ENCODE measurements at regions not wholly inside any gene's neighbourhood (a gene's known extent, or its start where the extent isn't known, plus 50 kb on each side); places are given as distances from the start of the nearest gene placed in this dataset.

GRCh38 chr6:96465321-96465903 lies 56.2 kb upstream of the UFL1 start:
- no peaks in the 10 kb centered on the region for H3K36me3 ChIP-seq (ENCODE audit: control insufficient read depth in 2 of 4, insufficient read depth in 4 of 4, low read length in 3 of 4)
- DNase-seq (ENCODE audit: low read depth in 1 of 2, low spot score in 2 of 2) (no peak), FAIRE-seq (no peak)
- H2BK12ac ChIP-seq (ENCODE audit: low read depth, low read length) = no peak overlapping the region
- H4K20me1 ChIP-seq (replicated peaks in 1 of 2; ENCODE audit: control insufficient read depth in 1 of 2, insufficient read depth in 2 of 2, low read length in 2 of 2) = no peaks in the 10 kb centered on the region
- H2BK15ac ChIP-seq (ENCODE audit: low read length) = no peak overlapping the region
- no peak overlapping the region for H3K14ac ChIP-seq (ENCODE audit: insufficient read length)
- H4K91ac ChIP-seq (replicated peaks; ENCODE audit: insufficient read length, low read length) = no peak overlapping the region
- 85% methylated on average over 3 of the region's 3 CpGs; no CpG with 5 or more reads in 1 of the 2 experiments for WGBS, 2 experiments (ENCODE audit: extremely low coverage in 1 of 2, insufficient coverage in 1 of 2, insufficient read length in 1 of 2, insufficient replicate concordance in 2 of 2, low coverage in 1 of 2, low lambda C conversion rate in 2 of 2, missing lambda C conversion rate in 1 of 2)
- no peak overlapping the region for H3K27ac ChIP-seq (ENCODE audit: low read depth, low read length)
- no peak overlapping the region for H3K18ac ChIP-seq (ENCODE audit: extremely low read depth, low read length)
- no peak overlapping the region for H3K4me2 ChIP-seq (ENCODE audit: insufficient read depth in 1 of 2, low read depth in 2 of 2, low read length in 2 of 2)
- H3K4me1 ChIP-seq (replicated peaks in 1 of 4; ENCODE audit: control insufficient read depth in 3 of 4, insufficient read depth in 4 of 4, low read length in 3 of 4) = no peaks in the 10 kb centered on the region
- no peak overlapping the region for H2BK120ac ChIP-seq (replicated peaks; ENCODE audit: low read depth, low read length)
- no peaks in the 10 kb centered on the region for H3K79me2 ChIP-seq (ENCODE audit: control insufficient read depth in 1 of 2, insufficient read depth in 2 of 2, low read length in 2 of 2)
- no peak overlapping the region for H2BK5ac ChIP-seq (ENCODE audit: low read depth, low read length)
- H3K23me2 ChIP-seq (ENCODE audit: low read depth, low read length) = no peaks in the 10 kb centered on the region; the same call in 1 of the 2 replicates
- H2BK20ac ChIP-seq (ENCODE audit: low read length) = no peak overlapping the region
- no peak overlapping the region for H4K8ac ChIP-seq (ENCODE audit: extremely low read depth, insufficient read depth, low read length)
- H3K56ac ChIP-seq (replicated peaks; ENCODE audit: insufficient read length, low read depth, low read length) = no peak overlapping the region
- H2AFZ ChIP-seq (ENCODE audit: low read length) = no peak overlapping the region
- ChIA-PET POLR2A (ENCODE audit: partially characterized antibody) (no interaction called here), CTCF (ENCODE audit: partially characterized antibody) (interaction anchor here (0.8 kb wide), 1 partner anchor 8 kb away, joined by 3 read pairs; no protein-coding TSS in a partner anchor)
- no peaks in the 10 kb centered on the region for H3K79me1 ChIP-seq (ENCODE audit: low read depth, low read length)
- H3K9me3 ChIP-seq (ENCODE audit: insufficient read depth in 2 of 2, low read depth in 1 of 2, low read length in 1 of 2) = no peaks in the 10 kb centered on the region
- H3K27me3 ChIP-seq (replicated peaks in 1 of 4; ENCODE audit: control insufficient read depth in 3 of 4, extremely low read depth in 1 of 4, insufficient read depth in 3 of 4, low read length in 3 of 4) = no peaks in the 10 kb centered on the region
- no peak overlapping the region for H3K23ac ChIP-seq (ENCODE audit: insufficient read length)
- no peak overlapping the region for H3K9ac ChIP-seq (replicated peaks in 1 of 4; ENCODE audit: extremely low read depth in 1 of 4, low read depth in 3 of 4, low read length in 3 of 4)
- H3K4ac ChIP-seq (replicated peaks; ENCODE audit: insufficient read length, low read depth, low read length) = no peak overlapping the region
- no peak overlapping the region for H2AK5ac ChIP-seq (ENCODE audit: low read depth, low read length)
- 0 out of 4 replicates have a peak, but pooled peaks of 1 of the 2 experiments have one; percentile 11 for TF ChIP-seq RAD21 (IDR thresholded peaks at IDR 0.05 in 1 of 2, conservative IDR thresholded peaks at IDR 0.05 in 1 of 2; ENCODE audit: low read depth in 2 of 2, low read length in 2 of 2)
- no peak for TF ChIP-seq TCF12 (IDR thresholded peaks at IDR 0.05; ENCODE audit: low read depth, low read length)
- no peak overlapping the region for H4K5ac ChIP-seq (ENCODE audit: insufficient read length, low read depth, low read length)
- no peak overlapping the region for H3K4me3 ChIP-seq (ENCODE audit: extremely low read depth in 1 of 4, insufficient read depth in 2 of 4, low read depth in 3 of 4, low read length in 4 of 4)
